HG03575 (cell line): ENCODE measurements at regions not wholly inside any gene's neighbourhood (a gene's known extent, or its start where the extent isn't known, plus 50 kb on each side); places are given as distances from the start of the nearest gene placed in this dataset.
"Not testable (repeated sequence)": the region's sequence is repeated elsewhere in the genome, so short reads cannot be mapped to it uniquely, and the experiment has no call there.

Experiments
- ATAC-seq: cut with Tn5 transposase; IDR thresholded peaks from one replicate; pipeline ENCODE4 v1.9.1; 2021; ENCODE audit not compliant: unreplicated experiment, insufficient number of reproducible peaks, low FRiP score; ENCODE audit errors: extremely low read depth

- ATAC-seq = no peak
These were observed 832.8 kb downstream of the FSCB start for GRCh38 chr14:43674273-43674672.

- no peak for ATAC-seq
These were observed 835.2 kb downstream of the FSCB start for GRCh38 chr14:43671716-43672485.

- no peak for ATAC-seq
These were observed 837.7 kb downstream of the FSCB start for GRCh38 chr14:43669355-43669754.

GRCh38 chr14:43665570-43666267 lies 841.4 kb downstream of the FSCB start:
- no peak for ATAC-seq

GRCh38 chr14:43655194-43655593 lies 851.9 kb downstream of the FSCB start:
- not testable (repeated sequence) for ATAC-seq

DNA sequence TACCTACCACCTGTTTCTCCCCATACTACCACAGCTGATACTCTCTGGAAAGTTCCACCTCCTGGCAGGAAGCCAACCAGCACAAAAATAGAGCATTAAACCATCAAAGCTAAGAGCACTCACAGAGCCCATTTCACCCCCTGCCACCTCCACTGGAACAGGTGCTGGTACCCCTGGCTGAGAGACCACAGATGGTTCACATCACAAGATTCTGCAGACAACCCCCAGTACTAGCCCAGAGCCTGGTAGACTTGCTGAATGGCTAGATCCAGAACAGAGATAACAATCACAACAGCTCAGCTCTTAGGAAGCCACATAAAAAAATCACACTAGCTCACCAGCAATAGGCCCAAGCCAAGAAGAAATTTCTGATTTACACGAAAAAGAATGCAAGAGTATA lies 855.2 kb downstream of the FSCB start:
- no peak for ATAC-seq

DNA sequence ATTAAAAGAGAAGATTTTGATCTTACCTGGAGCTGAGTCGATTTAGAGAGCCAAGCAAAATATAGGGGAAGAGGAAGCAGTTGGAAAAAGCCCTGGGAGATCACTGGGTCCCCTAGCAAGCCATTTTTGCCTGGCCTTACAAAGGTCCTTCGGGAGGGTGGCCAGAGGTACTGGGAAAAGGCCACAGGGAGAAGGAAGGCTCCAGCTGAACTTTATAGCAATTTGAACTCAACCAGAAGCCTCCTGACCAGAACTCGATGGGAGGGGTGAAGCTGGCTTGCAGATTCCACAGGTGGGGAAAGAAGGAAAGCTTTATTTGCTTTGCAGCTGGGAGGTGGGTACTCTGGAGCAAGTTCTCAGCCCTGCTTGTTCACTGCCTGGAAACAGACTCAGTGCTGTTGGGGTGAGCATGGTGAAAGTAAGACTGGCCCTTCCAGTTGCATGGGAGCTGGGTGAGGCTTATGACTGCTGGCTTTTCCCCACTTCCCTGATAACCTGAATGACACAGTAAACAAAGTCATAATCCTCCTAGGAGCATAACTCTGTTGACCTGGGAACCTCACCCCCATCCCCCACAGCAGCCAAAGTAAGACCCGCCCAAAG lies 855.8 kb downstream of the FSCB start:
- ATAC-seq = no peak

GRCh38 chr14:43649508-43649907 lies 857.6 kb downstream of the FSCB start:
- no peak for ATAC-seq

DNA sequence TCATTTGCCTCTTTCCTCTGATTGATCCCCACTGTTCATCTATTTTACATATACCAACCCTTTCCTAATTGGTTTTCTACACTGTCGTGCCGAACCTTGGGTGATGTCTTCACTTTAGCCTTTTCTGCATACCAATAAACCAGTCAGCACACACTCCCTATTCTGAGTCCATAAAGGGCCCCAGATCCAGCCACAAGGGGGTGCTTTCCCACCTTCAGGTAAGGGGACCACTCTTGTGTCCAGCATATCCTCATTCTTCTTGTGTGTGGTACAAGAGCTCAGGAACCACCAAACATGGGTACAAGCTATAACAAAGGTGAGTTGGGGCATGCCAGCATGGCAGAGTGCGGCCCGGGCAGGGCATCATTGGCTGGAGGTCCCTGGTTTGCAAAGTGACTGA lies 859.8 kb downstream of the FSCB start:
- no peak for ATAC-seq

DNA sequence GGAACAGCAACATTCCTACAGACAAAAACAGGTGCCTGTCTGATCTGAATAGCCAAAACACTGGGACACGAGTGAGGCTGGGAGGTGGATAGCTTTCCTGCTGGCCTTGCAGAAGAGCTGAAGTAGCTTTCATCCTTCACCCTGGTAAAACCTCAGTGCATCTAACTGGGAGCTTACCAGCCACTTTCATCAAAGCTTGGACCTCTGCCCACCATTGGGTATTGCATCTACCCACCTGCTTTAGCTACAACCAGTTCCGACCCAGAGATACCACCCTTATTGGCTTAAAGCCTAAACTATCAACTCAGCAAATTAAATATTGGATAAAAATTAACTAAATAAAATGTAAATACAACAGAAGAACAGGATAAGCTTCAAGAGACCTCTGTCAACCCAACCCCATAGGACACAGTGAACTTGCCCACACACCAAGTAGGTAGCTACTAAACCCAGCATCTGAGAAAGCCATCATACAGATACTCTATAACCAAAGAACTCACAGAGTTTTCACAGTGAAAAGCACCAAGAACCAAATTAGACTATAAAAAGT lies 866.3 kb downstream of the FSCB start:
- no peak for ATAC-seq

DNA sequence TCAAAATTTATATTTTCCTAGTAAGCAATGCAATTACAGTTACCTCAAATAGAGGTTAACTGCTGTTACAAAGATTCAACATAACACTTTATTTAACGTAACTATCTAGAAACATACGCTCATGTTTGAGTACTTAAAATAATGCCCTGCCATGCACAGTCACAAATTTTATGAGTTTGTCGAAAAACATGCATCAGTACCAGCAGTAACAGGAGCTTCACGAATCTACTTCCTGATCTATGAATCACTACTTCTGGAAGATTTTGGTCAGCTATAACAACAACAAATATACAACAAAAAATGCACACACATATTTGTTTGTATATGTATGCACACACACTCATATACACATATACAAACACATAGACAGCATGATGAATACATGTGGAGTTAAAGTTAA lies 881.8 kb downstream of the FSCB start:
- ATAC-seq = no peak

DNA sequence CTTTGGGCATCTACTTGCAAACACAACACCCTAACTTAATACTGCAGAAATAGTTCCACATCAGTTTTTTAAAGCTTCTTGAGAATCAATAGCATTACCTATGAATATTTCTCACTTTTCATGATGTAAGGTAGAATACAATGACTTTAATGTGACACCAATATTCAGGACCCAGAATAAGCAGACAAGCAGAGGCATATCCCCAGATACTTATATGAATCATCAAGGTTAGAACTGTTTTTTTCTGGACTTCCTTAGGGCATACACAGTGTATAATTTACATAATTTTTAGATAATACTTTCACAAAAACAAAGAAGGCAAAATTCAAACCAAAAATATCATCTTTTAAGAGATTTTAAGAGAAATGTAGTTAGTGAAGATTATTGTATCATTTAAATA lies 885.8 kb downstream of the FSCB start:
- no peak for ATAC-seq

DNA sequence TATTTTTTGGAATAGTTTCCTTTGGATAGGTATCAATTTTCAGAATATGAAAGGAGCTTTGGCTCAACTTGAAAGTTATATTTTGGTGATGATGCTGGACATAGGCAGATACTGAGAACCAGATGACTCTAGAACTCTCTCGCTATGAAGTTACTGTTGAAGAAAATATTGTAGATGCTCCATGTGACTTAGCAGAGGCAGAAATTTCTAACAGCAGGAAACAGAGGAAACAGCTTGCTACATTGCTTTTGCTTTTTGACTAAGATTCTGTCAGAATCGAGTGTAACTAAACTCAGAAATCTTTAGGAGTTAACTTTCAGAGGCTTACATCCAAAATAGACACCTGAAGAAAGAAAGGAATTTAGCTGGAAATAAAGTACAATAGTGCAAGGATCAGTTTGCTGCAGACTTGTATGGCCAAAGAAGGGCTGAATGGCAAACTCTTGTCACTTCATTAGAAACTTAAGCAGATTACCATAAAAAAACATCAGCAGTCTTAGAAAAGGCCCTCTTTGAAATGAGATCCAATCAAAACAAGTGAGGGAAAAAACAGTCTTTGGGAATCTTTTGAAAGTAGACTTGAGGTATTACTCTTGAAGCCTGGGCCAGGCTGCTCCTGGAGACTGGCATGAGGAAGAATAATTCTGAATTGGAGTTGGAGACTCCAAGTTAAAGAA lies 911.8 kb downstream of the FSCB start:
- ATAC-seq = no peak

DNA sequence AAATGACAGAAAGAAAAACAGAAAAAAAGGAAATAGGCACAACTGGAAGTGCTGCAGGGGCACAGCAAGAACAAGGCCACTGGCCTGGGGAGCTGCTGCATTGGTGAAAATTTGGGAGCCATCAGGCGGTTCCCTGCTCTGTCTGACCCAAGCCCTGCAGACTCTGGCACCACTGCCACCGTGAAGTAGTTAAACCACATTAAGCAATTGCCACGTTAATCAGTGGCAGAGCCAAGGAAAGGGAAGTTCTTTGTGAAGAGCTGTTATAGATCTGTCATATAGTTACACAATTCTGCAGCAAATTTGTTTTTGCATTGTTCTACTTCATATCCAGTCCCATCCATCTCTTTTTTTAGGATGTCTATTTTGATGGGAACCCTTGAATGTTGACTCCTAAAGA lies 915.3 kb downstream of the FSCB start:
- no peak for ATAC-seq

DNA sequence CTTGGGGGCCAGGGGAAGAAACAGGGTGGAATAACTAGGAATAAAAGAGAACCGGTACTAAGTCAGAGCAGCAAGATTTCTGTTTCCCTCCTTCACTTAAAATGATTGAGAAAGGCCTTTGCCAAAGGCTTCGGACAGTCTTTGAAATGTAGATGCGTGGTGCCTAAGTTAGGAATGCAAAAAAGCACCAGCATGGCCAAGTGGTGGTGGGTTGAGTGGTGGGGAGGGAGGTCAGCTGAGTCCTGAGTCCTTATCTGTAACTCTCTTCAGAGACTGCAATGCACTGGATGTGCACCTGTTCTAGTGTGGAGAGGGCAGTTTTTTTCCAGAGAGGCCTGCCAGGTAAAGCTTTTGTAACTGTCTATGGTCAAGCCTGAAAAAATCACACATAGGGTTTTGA lies 919.9 kb downstream of the FSCB start:
- ATAC-seq = no peak

GRCh38 chr14:43579671-43580070 lies 927.4 kb downstream of the FSCB start:
- ATAC-seq = no peak

GRCh38 chr14:43568022-43568421 lies 939.1 kb downstream of the FSCB start:
- ATAC-seq = no peak

- no peak for ATAC-seq
These were observed 958.7 kb downstream of the FSCB start for GRCh38 chr14:43548368-43548767.

GRCh38 chr14:43547596-43547995 lies 959.5 kb downstream of the FSCB start:
- ATAC-seq = not testable (repeated sequence)
